Astrocyte of the spinal cord (primary cell): ENCODE measurements at regions not wholly inside any gene's neighbourhood (a gene's known extent, or its start where the extent isn't known, plus 50 kb on each side); places are given as distances from the start of the nearest gene placed in this dataset.

Source experiments
- DNase-seq: peaks from one replicate; pipeline ENCODE4 v3.0.0; 2011; ENCODE audit warnings: low read depth, low spot score
- H3K4me3 ChIP-seq: 2 replicates; pipeline ENCODE4 v1.5.1; 2011; ENCODE audit warnings: low read depth, mild to moderate bottlenecking, low read length, moderate library complexity
- in situ Hi-C: cut with HindIII; loops from 2 replicates; pipeline ENCODE4 v1.10.0; 2017; ENCODE audit warnings: low sequenced_read_pairs
- TF ChIP-seq, protein P1 (sequence below): IDR thresholded peaks from 2 replicates; pipeline ENCODE4 v1.5.1; 2012; ENCODE audit warnings: low read depth, mild to moderate bottlenecking, low read length, inconsistent platforms

DNA sequence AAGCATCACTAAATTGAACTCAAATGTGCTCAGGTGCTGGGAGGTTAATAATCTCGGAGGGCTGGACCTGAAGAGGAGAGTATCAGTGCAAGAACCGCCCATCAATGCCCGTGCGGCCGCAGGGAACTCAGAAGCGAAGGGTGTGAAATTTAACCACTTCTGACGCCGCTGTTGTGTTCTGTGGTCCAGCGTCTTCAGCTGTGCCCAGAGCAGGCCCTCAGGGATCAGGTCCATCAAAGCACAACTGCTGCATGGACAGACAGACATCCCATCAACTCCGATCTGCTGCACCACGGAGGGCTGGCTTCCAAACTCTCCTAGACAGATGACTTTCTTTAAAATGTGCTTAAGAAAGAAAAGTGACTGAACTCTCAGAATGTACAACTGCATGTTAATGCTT, 144.9 kb upstream of the TCERG1L start:
- in situ Hi-C loops, result no loop called here
- H3K4me3 ChIP-seq, result no peak overlapping the region
- TF ChIP-seq, protein P1, sequence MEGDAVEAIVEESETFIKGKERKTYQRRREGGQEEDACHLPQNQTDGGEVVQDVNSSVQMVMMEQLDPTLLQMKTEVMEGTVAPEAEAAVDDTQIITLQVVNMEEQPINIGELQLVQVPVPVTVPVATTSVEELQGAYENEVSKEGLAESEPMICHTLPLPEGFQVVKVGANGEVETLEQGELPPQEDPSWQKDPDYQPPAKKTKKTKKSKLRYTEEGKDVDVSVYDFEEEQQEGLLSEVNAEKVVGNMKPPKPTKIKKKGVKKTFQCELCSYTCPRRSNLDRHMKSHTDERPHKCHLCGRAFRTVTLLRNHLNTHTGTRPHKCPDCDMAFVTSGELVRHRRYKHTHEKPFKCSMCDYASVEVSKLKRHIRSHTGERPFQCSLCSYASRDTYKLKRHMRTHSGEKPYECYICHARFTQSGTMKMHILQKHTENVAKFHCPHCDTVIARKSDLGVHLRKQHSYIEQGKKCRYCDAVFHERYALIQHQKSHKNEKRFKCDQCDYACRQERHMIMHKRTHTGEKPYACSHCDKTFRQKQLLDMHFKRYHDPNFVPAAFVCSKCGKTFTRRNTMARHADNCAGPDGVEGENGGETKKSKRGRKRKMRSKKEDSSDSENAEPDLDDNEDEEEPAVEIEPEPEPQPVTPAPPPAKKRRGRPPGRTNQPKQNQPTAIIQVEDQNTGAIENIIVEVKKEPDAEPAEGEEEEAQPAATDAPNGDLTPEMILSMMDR, result no peak
- no peak for DNase-seq

DNA sequence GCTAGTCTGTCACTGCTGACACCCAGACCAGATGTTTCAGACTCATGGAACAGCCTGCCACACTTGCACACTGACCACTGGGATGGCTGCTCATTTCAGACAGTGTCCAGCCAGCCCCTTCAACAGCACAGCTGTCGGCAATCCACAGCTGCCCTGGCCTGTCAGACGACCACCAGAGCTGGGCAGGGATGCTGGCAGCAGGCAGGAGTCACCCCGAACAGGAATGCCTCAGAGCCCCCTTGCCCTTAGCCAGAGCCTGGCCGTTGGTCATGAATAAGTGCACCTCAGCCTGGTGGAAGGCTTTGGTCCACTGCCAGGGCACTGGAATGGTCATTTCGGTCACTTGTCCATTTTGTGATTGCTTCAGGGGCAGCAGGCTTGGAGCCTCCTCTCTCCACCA, 149.6 kb upstream of the TCERG1L start:
- TF ChIP-seq, protein P1, result no peak
- in situ Hi-C loops, result no loop called here
- no peak for DNase-seq
- no peak overlapping the region for H3K4me3 ChIP-seq

DNA sequence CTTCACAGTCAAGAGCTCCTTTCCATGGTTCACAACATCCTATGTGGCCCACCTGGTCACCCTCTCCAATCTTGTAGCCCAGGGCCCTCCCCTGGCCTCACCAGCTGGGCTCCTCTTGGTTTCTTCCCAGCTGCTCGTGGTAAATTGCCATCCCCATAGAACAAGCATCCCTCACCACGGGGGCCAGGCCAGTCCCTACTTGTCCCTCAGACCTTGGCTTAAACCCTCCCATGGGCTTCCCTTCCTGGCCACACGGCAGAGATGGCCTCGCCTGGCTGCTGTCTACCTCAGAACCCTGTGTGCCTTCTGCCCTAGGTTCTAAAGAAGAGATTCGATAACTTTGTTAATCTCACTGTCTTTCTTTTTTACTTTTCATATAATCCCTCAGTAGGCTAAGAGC, 153.3 kb upstream of the TCERG1L start:
- no peak for DNase-seq
- in situ Hi-C loops, result no loop called here
- no peak overlapping the region for H3K4me3 ChIP-seq
- TF ChIP-seq, protein P1, result no peak

DNA sequence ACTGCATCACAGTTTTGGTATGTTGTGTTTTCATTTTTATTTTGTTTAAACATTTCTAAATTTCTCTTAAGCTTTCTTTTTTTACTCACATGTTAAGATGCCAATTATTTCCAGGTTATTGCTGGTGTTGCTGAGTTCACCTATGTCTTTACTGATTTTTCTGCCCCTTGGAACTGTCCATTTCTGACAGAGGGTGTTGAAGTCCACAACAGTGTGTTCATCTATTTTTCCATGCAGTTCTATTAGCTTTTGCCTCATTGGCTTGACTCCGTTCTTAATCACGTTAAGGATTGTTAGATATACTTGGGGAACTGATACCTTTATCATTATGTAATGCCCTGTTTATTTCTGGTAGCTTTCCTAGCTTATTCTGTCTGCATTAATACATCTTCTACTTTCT, 158.0 kb upstream of the TCERG1L start:
- DNase-seq, result no peak
- no peak overlapping the region for H3K4me3 ChIP-seq
- TF ChIP-seq, protein P1, result no peak
- in situ Hi-C loops, result no loop called here

DNA sequence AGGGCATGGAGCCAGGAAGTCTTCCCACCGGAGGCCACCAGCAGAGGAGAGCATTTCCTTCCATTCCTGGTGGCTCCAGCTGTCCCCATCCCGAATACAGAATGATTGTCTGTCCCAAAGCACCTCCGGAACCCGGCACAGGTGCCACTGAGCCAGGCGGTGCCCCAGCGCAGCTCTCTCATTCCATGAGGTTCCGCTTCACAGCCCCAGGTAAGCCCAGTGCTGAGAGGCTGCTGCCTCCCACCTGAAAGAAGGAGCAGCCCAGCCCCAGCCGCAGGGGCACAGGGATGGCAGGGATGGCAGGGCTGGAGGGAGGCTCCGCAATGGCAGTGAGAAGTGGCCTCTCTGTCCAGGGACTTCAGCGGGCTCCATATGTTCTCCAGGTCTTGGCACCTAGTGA, 162.1 kb upstream of the TCERG1L start:
- no peak overlapping the region for H3K4me3 ChIP-seq
- DNase-seq, result no peak
- in situ Hi-C loops, result no loop called here
- TF ChIP-seq, protein P1, result no peak

DNA sequence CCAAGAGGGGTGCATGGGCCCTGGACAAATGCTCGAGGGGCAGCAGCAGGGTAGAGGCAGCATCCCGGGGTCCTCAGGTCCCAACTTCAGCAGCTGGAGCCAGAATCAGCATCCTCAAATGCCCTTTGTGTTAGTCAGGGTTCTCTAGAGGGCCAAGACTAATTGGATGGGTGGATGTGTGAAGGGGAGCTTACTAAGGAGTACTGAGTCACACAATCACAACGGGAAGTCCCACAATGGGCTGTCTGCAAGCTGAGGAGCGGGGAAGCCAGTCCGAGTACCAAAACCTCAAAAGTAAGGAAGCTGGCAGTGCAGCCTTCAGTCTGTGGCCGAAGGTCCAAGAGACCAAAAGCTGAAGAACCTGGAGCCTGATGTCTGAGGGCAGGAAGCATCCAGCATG, 162.9 kb upstream of the TCERG1L start:
- in situ Hi-C loops, result no loop called here
- H3K4me3 ChIP-seq, result no peak overlapping the region
- TF ChIP-seq, protein P1, result no peak
- DNase-seq, result no peak

DNA sequence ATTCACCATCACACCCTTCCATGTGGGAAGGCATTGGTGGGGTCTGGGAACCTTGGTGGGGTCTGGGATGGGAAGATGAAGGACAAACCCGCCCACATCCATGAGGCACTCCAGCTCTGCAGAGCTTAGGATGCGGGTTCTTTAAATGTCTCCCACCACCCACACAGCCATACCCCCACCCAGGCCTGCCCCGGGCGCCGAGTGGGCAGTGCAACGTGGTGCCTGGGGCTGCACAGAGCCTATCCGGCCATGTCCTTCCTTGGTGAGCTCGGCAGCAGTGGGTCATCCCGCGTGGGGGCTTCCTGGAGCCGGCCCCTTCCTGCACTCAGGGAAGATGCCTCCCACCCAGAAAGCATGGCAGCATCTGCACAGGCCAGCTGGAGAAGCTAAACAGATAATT, 163.5 kb upstream of the TCERG1L start:
- TF ChIP-seq, protein P1, result no peak
- no peak overlapping the region for H3K4me3 ChIP-seq
- no peak for DNase-seq
- in situ Hi-C loops, result no loop called here
